ENCODE measurements at regions not wholly inside any gene's neighbourhood (a gene's known extent, or its start where the extent isn't known, plus 50 kb on each side); places are given as distances from the start of the nearest gene placed in this dataset.

GRCh38 chr1:228944935-228945371, 209.7 kb downstream of the RHOU start (continued):
- TF ChIP-seq NR2F6 (IDR thresholded peaks at IDR 0.05) = no peak
- 0 out of 2 replicates have a peak, but pooled peaks have one; percentile 14 for TF ChIP-seq NR2F6 (CRISPR knock-in tag; IDR thresholded peaks at IDR 0.05)
- TF ChIP-seq NPAS2 (CRISPR knock-in tag; IDR thresholded peaks at IDR 0.05; ENCODE audit: borderline replicate concordance) = no peak
- peak; percentile 38; the same call in 1 of the 2 replicates for TF ChIP-seq RXRA (CRISPR knock-in tag; IDR thresholded peaks at IDR 0.05)
- TF ChIP-seq KAT7 (CRISPR knock-in tag; IDR thresholded peaks at IDR 0.05; ENCODE audit: borderline replicate concordance) = no peak
- TF ChIP-seq KAT8 (CRISPR knock-in tag; IDR thresholded peaks at IDR 0.05) = 0 out of 2 replicates have a peak, but pooled peaks have one; percentile 10
- TF ChIP-seq ARID5B (CRISPR knock-in tag; IDR thresholded peaks at IDR 0.05) = peak; percentile 27; the same call in 1 of the 2 replicates
- 0 out of 2 replicates have a peak, but pooled peaks have one; percentile 31 for TF ChIP-seq ARID3A (IDR thresholded peaks at IDR 0.05; ENCODE audit: low read depth, low read length)
- no peak for TF ChIP-seq SRSF1 (optimal IDR thresholded peaks at IDR 0.05; ENCODE audit: low read depth, low read length)
- TF ChIP-seq ZSCAN9 (CRISPR knock-in tag; IDR thresholded peaks at IDR 0.05; ENCODE audit: borderline replicate concordance) = no peak
- TF ChIP-seq GRHL1 (CRISPR knock-in tag; conservative IDR thresholded peaks at IDR 0.05) = no peak
- peak in 1 of 2 experiments; percentile 20; a peak in 1 of 4 replicates for TF ChIP-seq EP300 (IDR thresholded peaks at IDR 0.05; ENCODE audit: low read depth in 2 of 2, low read length in 2 of 2)
- TF ChIP-seq EP300 (CRISPR knock-in tag; IDR thresholded peaks at IDR 0.05; ENCODE audit: borderline replicate concordance) = no peak
- TF ChIP-seq ZNF687 (CRISPR knock-in tag; IDR thresholded peaks at IDR 0.05) = no peak

Data from HepG2 (cell line).